GM19328 (cell line): ENCODE measurements at regions not wholly inside any gene's neighbourhood (a gene's known extent, or its start where the extent isn't known, plus 50 kb on each side); places are given as distances from the start of the nearest gene placed in this dataset.
"Not testable (repeated sequence)": the region's sequence is repeated elsewhere in the genome, so short reads cannot be mapped to it uniquely, and the experiment has no call there.

Experiments
- ATAC-seq: cut with Tn5 transposase; IDR thresholded peaks from one replicate; pipeline ENCODE4 v1.9.1; 2021; ENCODE audit warnings: mild to moderate bottlenecking, moderate library complexity; ENCODE audit not compliant: unreplicated experiment

- ATAC-seq, result no peak
These were observed 84.6 kb upstream of the DTNBP1 start for GRCh38 chr6:15747354-15747883.

DNA sequence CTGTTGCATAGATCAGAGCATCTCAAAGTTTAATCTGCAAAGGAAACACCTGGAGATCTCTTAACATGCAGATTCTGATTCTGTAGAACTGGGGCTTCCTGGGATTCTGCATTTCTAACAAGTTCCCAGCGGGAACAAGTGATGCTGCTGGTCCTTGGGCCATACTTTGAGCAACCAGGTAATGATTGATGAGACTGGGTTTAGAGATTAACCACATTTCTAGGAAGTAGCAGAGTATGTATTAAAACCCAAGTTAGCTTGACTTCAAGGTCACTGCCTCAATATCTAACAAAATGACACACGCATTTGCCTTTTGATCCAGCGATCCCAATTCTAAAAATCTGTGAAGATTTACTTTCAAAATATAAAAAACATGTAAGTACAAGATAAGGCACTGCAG lies 83.0 kb upstream of the DTNBP1 start:
- ATAC-seq, result no peak

DNA sequence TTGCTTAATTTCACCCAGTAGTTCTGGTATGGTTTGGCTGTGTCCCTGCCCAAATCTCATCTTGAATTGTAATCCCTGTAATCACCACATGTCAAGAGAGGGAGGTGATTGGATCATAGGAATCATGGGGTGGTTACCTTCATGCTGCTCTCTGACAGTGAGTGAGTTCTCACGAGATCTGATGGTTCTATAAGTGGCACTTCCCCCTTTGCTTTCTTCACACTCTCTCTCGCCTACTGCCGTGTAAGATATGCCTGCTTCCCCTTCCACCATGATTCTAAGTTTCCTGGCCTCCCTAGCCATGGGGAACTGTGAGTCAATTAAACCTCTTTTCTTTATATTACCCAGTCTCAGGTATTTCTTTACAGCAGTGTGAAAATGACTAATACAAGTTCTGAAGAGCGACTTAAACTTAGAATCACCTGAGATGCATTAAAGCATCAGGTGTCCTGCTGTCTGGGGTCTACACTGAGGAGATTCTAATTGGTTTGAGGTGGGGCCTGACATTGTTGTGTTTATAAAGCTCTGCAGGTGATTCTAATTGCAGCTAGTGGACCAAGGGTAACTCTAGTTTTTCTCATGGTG lies 82.1 kb upstream of the DTNBP1 start:
- ATAC-seq, result no peak

GRCh38 chr6:15742013-15742412 lies 79.2 kb upstream of the DTNBP1 start:
- ATAC-seq, result not testable (repeated sequence)

- ATAC-seq, result no peak
These were observed 78.6 kb upstream of the DTNBP1 start for GRCh38 chr6:15741405-15741804.

DNA sequence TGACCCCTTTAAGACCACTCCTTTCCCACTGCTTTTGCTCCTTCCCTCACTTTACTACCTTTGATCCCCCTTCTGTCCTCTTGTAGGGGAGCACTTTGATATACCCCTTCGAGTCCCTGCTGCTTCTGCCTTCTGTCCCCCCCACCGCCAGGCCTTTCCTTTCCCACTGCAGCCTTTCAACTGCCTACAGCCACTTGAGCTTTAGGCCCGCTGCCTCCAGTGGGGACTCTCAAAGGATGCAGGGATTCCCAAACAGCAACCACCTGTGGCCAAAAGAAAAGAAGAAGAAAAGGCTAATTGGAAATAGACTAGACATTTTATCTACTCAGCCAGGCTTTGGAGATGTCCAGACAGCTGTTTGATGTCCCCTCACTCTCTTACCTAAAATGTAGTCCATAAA lies 77.0 kb upstream of the DTNBP1 start:
- ATAC-seq, result no peak

DNA sequence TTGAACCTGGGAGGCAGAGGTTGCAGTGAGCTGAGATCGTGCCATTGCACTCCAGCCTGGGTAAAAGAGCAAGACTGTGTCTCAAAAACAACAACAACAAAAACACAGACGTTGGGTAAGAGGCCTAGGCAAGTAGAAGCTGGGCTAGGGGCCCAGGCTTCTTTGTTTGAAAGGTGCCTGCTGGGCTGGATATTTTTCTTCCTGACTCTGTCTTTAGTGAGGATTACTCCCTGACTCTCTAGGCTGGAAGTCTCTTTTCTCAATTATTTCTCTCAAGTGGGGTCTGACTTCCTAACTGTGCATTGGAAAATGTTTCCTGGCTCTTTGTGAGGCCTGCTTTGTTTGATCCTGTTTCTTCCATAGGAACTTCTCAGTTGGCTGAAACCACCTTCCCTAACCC lies 76.5 kb upstream of the DTNBP1 start:
- ATAC-seq, result no peak

- ATAC-seq, result not testable (repeated sequence)
These were observed 75.4 kb upstream of the DTNBP1 start for GRCh38 chr6:15738195-15738594.

DNA sequence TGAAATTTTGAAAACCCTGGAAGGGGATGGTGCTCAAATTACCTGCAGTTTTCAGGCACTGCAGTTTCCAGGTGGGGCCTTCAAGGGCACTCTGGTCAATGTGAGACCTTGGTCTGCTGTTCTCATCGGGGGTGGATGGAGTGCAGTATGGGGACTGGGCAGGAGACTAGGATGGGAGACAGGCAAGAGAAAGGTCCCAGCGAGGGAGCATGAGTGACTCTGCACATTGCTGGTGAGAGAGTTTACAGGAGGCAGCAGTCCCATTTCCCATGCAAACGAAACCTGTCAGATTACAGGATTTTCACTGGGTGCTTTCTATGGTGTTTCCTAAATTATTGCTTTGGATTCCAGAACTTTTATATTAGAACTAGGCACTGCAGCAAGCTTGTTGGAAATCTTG lies 73.5 kb upstream of the DTNBP1 start:
- no peak for ATAC-seq

GRCh38 chr6:15735567-15736265 lies 72.9 kb upstream of the DTNBP1 start:
- ATAC-seq, result no peak

- no peak for ATAC-seq
These were observed 71.5 kb upstream of the DTNBP1 start for GRCh38 chr6:15734118-15734897.

- ATAC-seq, result no peak
These were observed 68.1 kb upstream of the DTNBP1 start for GRCh38 chr6:15730922-15731321.

DNA sequence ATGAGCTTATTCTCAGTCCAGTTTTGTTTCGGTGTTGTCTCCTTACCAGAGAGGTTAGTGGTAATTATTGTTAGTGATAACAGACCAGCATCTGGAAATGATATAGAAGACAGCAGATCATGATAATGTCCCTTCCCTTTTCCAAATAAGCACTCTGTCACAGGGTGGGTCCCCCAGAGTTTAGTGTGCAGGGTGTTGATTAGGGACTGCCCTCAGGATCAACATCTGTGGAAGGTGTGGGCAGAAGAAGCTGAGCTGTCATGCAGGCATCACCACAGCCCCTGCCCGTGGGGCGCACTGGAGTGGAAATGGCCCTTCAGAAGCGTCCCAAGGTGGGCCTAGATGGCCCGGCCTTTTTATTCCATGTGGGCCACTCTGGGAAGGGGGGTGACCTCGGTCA lies 67.6 kb upstream of the DTNBP1 start:
- no peak for ATAC-seq

DNA sequence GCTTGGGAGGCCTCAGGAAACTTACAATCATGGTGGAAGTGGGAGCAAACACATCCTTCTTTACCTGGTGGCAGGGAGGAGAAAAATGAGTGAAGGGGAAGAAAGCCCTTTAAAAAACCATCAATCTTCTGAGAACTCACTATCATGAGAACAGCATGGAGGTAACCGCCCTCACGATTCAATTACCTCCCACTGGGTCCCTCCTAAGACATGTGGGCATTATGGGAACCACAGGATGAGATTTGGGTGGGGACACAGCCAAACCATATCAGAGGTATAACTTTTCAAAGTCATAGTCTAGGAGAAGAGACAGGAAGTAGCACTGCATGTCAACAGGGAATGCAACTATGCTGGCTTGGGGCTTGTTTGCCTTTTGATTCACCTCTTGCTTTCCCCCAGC lies 59.9 kb upstream of the DTNBP1 start:
- ATAC-seq, result no peak

DNA sequence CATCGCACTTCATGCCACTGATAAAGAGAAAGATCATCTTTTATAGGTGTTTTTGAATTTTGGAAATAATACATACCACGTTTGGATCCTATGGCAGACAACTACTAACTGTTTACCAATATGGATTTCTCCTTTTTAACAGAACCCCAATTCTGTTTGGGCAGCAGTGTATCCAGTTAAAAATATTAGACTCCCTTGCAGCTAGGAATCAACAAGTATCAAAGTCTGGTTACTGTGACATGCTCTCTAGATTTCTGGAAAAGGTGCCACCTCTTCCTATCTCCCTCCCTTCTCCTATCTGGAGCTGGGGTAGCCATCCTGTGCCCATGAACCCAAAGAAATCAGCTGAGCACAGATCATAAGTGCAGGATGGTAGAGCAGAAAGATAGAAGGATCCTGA lies 54.1 kb upstream of the DTNBP1 start:
- no peak for ATAC-seq

- ATAC-seq, result no peak
These were observed 53.0 kb upstream of the DTNBP1 start for GRCh38 chr6:15715851-15716250.

- ATAC-seq, result no peak
These were observed 52.2 kb upstream of the DTNBP1 start for GRCh38 chr6:15715060-15715459.

DNA sequence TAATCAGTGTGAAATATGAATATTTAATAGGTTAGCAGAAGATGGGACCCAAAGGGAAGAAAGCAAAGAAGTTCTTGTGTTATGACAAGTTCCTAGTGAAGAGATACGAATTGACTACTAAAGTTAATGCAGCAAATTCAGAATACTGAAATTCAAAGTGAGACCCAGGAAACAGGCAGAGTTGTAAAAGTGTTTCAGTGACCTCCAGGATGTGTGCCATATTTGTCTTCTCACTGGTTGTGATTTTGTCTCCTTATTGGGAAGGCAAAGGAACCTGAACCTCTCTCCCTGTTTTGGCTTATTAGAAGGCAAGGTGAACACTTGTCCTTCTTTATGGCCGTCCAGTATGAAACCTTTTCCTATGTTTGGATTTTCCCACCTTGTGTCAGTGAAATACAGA lies 51.8 kb upstream of the DTNBP1 start:
- no peak for ATAC-seq

DNA sequence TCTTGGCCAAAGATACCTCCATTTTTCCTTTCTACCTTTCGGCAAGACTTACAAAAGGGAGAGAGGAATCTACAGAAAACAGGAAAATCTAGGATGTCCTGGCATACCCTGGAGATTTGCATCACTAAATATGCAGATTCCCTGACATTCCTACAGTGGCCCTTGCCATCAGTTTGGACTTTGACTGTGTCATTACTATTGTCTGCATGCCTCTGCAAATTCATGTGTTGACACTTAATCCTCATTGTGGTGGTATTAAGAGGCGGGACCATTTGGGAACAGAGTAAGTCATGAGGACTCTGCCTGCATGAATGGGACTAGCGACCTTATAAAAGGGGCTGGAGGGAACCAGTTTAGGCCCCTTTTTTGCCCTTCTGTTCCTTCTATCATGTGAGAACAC lies 50.5 kb upstream of the DTNBP1 start:
- no peak for ATAC-seq

- no peak for ATAC-seq
These were observed 50.0 kb upstream of the DTNBP1 start for GRCh38 chr6:15712797-15713196.
